ENCODE measurements at regions not wholly inside any gene's neighbourhood (a gene's known extent, or its start where the extent isn't known, plus 50 kb on each side); places are given as distances from the start of the nearest gene placed in this dataset.

- TF ChIP-seq EZH2 (IDR thresholded peaks at IDR 0.05; ENCODE audit: borderline replicate concordance, low read depth, low read length, severe bottlenecking): no peak
- TF ChIP-seq CTCF (IDR thresholded peaks at IDR 0.05; ENCODE audit: borderline replicate concordance, extremely low read depth, low read length, poor library complexity, severe bottlenecking): no peak
- H3K9me3 ChIP-seq (ENCODE audit: insufficient read depth, low read length, severe bottlenecking): no peaks in the 10 kb centered on the region
- no peaks in the 10 kb centered on the region for H4K20me1 ChIP-seq (ENCODE audit: insufficient read depth, low read length)
- no peaks in the 10 kb centered on the region for H3K4me1 ChIP-seq (ENCODE audit: insufficient read depth, low read length)
- no peaks in the 10 kb centered on the region for H3K79me2 ChIP-seq (ENCODE audit: insufficient read depth, low read length)
- no peak overlapping the region for H3K4me2 ChIP-seq (ENCODE audit: insufficient read depth, low read length)
- no peak overlapping the region for H3K4me3 ChIP-seq (ENCODE audit: low read depth in 1 of 2, low read length in 2 of 2)
- H3K27me3 ChIP-seq (ENCODE audit: insufficient read depth, low read length, poor library complexity): no peaks in the 10 kb centered on the region
- no peak overlapping the region for H3K9ac ChIP-seq (ENCODE audit: low read depth, low read length)
- H3K36me3 ChIP-seq (ENCODE audit: insufficient read depth, low read length): no peaks in the 10 kb centered on the region
- DNase-seq (no peak), ATAC-seq (ENCODE audit: insufficient read depth, low read depth) (no peak)
- no peak overlapping the region for H3K27ac ChIP-seq (ENCODE audit: low read length)
- H2AFZ ChIP-seq (ENCODE audit: low read depth, low read length): no peak overlapping the region
Observed at GRCh38 chr5:2492476-2492875, 259.0 kb downstream of the IRX2 start.

GRCh38 chr5:2491846-2492245, 259.6 kb downstream of the IRX2 start:
- H3K79me2 ChIP-seq (ENCODE audit: insufficient read depth, low read length): no peaks in the 10 kb centered on the region
- H3K4me1 ChIP-seq (ENCODE audit: insufficient read depth, low read length): no peaks in the 10 kb centered on the region
- no peak overlapping the region for H3K4me3 ChIP-seq (ENCODE audit: low read depth in 1 of 2, low read length in 2 of 2)
- H3K36me3 ChIP-seq (ENCODE audit: insufficient read depth, low read length): no peaks in the 10 kb centered on the region
- H3K27ac ChIP-seq (ENCODE audit: low read length): no peak overlapping the region
- ATAC-seq (ENCODE audit: insufficient read depth, low read depth): no peak
- no peak for DNase-seq
- TF ChIP-seq EZH2 (IDR thresholded peaks at IDR 0.05; ENCODE audit: borderline replicate concordance, low read depth, low read length, severe bottlenecking) (no peak), CTCF (IDR thresholded peaks at IDR 0.05; ENCODE audit: borderline replicate concordance, extremely low read depth, low read length, poor library complexity, severe bottlenecking) (no peak)
- H3K9ac ChIP-seq (ENCODE audit: low read depth, low read length): no peak overlapping the region
- no peak overlapping the region for H3K4me2 ChIP-seq (ENCODE audit: insufficient read depth, low read length)
- no peak overlapping the region for H2AFZ ChIP-seq (ENCODE audit: low read depth, low read length)
- H4K20me1 ChIP-seq (ENCODE audit: insufficient read depth, low read length): no peaks in the 10 kb centered on the region
- H3K27me3 ChIP-seq (ENCODE audit: insufficient read depth, low read length, poor library complexity): no peaks in the 10 kb centered on the region
- no peaks in the 10 kb centered on the region for H3K9me3 ChIP-seq (ENCODE audit: insufficient read depth, low read length, severe bottlenecking)

- DNase-seq (no peak), ATAC-seq (ENCODE audit: insufficient read depth, low read depth) (no peak)
- Histone ChIP-seq H3K4me2 (ENCODE audit: insufficient read depth, low read length) (no peak overlapping the region), H3K4me1 (ENCODE audit: insufficient read depth, low read length) (no peaks in the 10 kb centered on the region), H3K36me3 (ENCODE audit: insufficient read depth, low read length) (no peaks in the 10 kb centered on the region), H3K79me2 (ENCODE audit: insufficient read depth, low read length) (no peaks in the 10 kb centered on the region), H3K27ac (ENCODE audit: low read length) (no peak overlapping the region), H3K9me3 (ENCODE audit: insufficient read depth, low read length, severe bottlenecking) (no peaks in the 10 kb centered on the region), H2AFZ (ENCODE audit: low read depth, low read length) (no peak overlapping the region), H3K4me3 (ENCODE audit: low read depth in 1 of 2, low read length in 2 of 2) (no peak overlapping the region), H3K9ac (ENCODE audit: low read depth, low read length) (no peak overlapping the region), H3K27me3 (ENCODE audit: insufficient read depth, low read length, poor library complexity) (no peaks in the 10 kb centered on the region), H4K20me1 (ENCODE audit: insufficient read depth, low read length) (no peaks in the 10 kb centered on the region)
- TF ChIP-seq EZH2 (IDR thresholded peaks at IDR 0.05; ENCODE audit: borderline replicate concordance, low read depth, low read length, severe bottlenecking) (no peak), CTCF (IDR thresholded peaks at IDR 0.05; ENCODE audit: borderline replicate concordance, extremely low read depth, low read length, poor library complexity, severe bottlenecking) (no peak)
Observed at GRCh38 chr5:2489306-2489705, 262.2 kb downstream of the IRX2 start.

GRCh38 chr5:2488593-2488992, 262.9 kb downstream of the IRX2 start:
- H3K27ac ChIP-seq (ENCODE audit: low read length): no peak overlapping the region
- no peak overlapping the region for H3K4me3 ChIP-seq (ENCODE audit: low read depth in 1 of 2, low read length in 2 of 2)
- H3K4me2 ChIP-seq (ENCODE audit: insufficient read depth, low read length): no peak overlapping the region
- no peaks in the 10 kb centered on the region for H3K79me2 ChIP-seq (ENCODE audit: insufficient read depth, low read length)
- H3K27me3 ChIP-seq (ENCODE audit: insufficient read depth, low read length, poor library complexity): no peaks in the 10 kb centered on the region
- no peak overlapping the region for H2AFZ ChIP-seq (ENCODE audit: low read depth, low read length)
- no peaks in the 10 kb centered on the region for H4K20me1 ChIP-seq (ENCODE audit: insufficient read depth, low read length)
- H3K36me3 ChIP-seq (ENCODE audit: insufficient read depth, low read length): no peaks in the 10 kb centered on the region
- no peak overlapping the region for H3K9ac ChIP-seq (ENCODE audit: low read depth, low read length)
- H3K4me1 ChIP-seq (ENCODE audit: insufficient read depth, low read length): no peaks in the 10 kb centered on the region
- no peak for DNase-seq
- TF ChIP-seq EZH2 (IDR thresholded peaks at IDR 0.05; ENCODE audit: borderline replicate concordance, low read depth, low read length, severe bottlenecking) (no peak), CTCF (IDR thresholded peaks at IDR 0.05; ENCODE audit: borderline replicate concordance, extremely low read depth, low read length, poor library complexity, severe bottlenecking) (no peak)
- peaks cover under 1% of the 10 kb centered on the region for H3K9me3 ChIP-seq (ENCODE audit: insufficient read depth, low read length, severe bottlenecking)
- ATAC-seq (ENCODE audit: insufficient read depth, low read depth): no peak

Data from DND-41 (cell line).